Omental fat pad (tissue), 3 donors: ENCODE measurements at regions not wholly inside any gene's neighbourhood (a gene's known extent, or its start where the extent isn't known, plus 50 kb on each side); places are given as distances from the start of the nearest gene placed in this dataset.

Experiments
- ATAC-seq: fragments of 150-250 bp; one replicate; pipeline ENCODE4 v1.9.1; 2016; ENCODE audit warnings: mild to moderate bottlenecking, moderate library complexity; ENCODE audit not compliant: low FRiP score
- DNase-seq: peaks from one replicate; pipeline ENCODE4 v3.0.0-alpha.2; 2019; ENCODE audit warnings: low spot score
- CTCF ChIP-seq, 3 donors: fragments of 450-650 bp; IDR thresholded peaks; one replicate each; pipeline ENCODE4 v1.5.1; 2016 to 2017; ENCODE audit warnings: antibody characterized with exemption in 3 of 3, mild to moderate bottlenecking in 3 of 3, moderate library complexity in 2 of 3

GRCh38 chr2:139867601-139868226, 1087.5 kb upstream of the NXPH2 start:
- ATAC-seq (no peak), DNase-seq (no peak)
- no peak for TF ChIP-seq CTCF (IDR thresholded peaks at IDR 0.05)

GRCh38 chr2:139864821-139865302, 1084.7 kb upstream of the NXPH2 start:
- DNase-seq = no peak
- no peak for ATAC-seq
- TF ChIP-seq CTCF (IDR thresholded peaks at IDR 0.05) = no peak

GRCh38 chr2:139854769-139855483, 1074.7 kb upstream of the NXPH2 start:
- TF ChIP-seq CTCF (IDR thresholded peaks at IDR 0.05) = no peak
- DNase-seq = no peak
- no peak for ATAC-seq

- DNase-seq (no peak), ATAC-seq (no peak)
- TF ChIP-seq CTCF (IDR thresholded peaks at IDR 0.05) = no peak
These were observed 1070.2 kb upstream of the NXPH2 start for GRCh38 chr2:139850254-139850890.

GRCh38 chr2:139836769-139837168, 1056.6 kb upstream of the NXPH2 start:
- no peak for DNase-seq
- no peak for TF ChIP-seq CTCF (IDR thresholded peaks at IDR 0.05)
- no peak for ATAC-seq

GRCh38 chr2:139835101-139835500, 1054.9 kb upstream of the NXPH2 start:
- ATAC-seq (no peak), DNase-seq (no peak)
- TF ChIP-seq CTCF (IDR thresholded peaks at IDR 0.05) = no peak
